Mesenchymal stem cell (in vitro differentiated cells and primary cell): ENCODE measurements at regions not wholly inside any gene's neighbourhood (a gene's known extent, or its start where the extent isn't known, plus 50 kb on each side); places are given as distances from the start of the nearest gene placed in this dataset.
A peak's percentile ranks its signal among the peaks of the same experiment; 100 is the strongest.

ENCODE experiments used
- DNase-seq: peaks from one replicate; pipeline ENCODE4 v3.0.0-alpha.2; 2013
- H2AFZ ChIP-seq: one replicate; pipeline ENCODE4 v1.6.1; 2013; ENCODE audit warnings: low read depth, mild to moderate bottlenecking, control low read depth, inconsistent platforms, low read length, moderate library complexity
- H2AK5ac ChIP-seq: 2 replicates; pipeline ENCODE4 v1.6.1; 2013; ENCODE audit warnings: low read length, moderate library complexity, mild to moderate bottlenecking, inconsistent platforms; ENCODE audit not compliant: severe bottlenecking
- H2BK120ac ChIP-seq: one replicate; pipeline ENCODE4 v1.6.1; 2013; ENCODE audit warnings: low read depth, mild to moderate bottlenecking, inconsistent platforms, low read length, moderate library complexity
- H2BK12ac ChIP-seq, 2 experiments: one replicate each; pipeline ENCODE4 v1.6.1; 2013; ENCODE audit warnings: inconsistent platforms in 2 of 2, low read length in 2 of 2, mild to moderate bottlenecking in 2 of 2, moderate library complexity in 2 of 2, control low read depth in 1 of 2
- H2BK15ac ChIP-seq: one replicate; pipeline ENCODE4 v1.6.1; 2013; ENCODE audit warnings: mild to moderate bottlenecking, low read depth, inconsistent platforms; ENCODE audit not compliant: poor library complexity, severe bottlenecking
- H2BK5ac ChIP-seq: 2 replicates; pipeline ENCODE4 v1.6.1; 2013; ENCODE audit warnings: low read depth, mild to moderate bottlenecking, low read length, control low read depth, inconsistent platforms; ENCODE audit not compliant: poor library complexity, severe bottlenecking
- H3K14ac ChIP-seq, 2 experiments: one replicate each; pipeline ENCODE4 v1.6.1; 2013; ENCODE audit warnings: inconsistent platforms in 2 of 2, low read length in 2 of 2, control low read depth in 1 of 2, mild to moderate bottlenecking in 1 of 2, moderate library complexity in 1 of 2
- H3K18ac ChIP-seq, 2 experiments: one replicate each; pipeline ENCODE4 v1.6.1; 2013; ENCODE audit warnings: inconsistent platforms in 2 of 2, low read length in 2 of 2, control low read depth in 1 of 2, low read depth in 1 of 2, mild to moderate bottlenecking in 1 of 2
- H3K23ac ChIP-seq, 2 experiments: one replicate each; pipeline ENCODE4 v1.6.1; 2013; ENCODE audit warnings: inconsistent platforms in 2 of 2, low read length in 2 of 2, mild to moderate bottlenecking in 2 of 2, moderate library complexity in 2 of 2, control low read depth in 1 of 2
- H3K27ac ChIP-seq: 2 replicates; pipeline ENCODE4 v1.5.1; 2013; ENCODE audit warnings: mild to moderate bottlenecking, moderate library complexity, low read length, control low read depth, inconsistent platforms; ENCODE audit not compliant: poor library complexity, severe bottlenecking
- H3K27me3 ChIP-seq, 2 experiments: 2 replicates each; pipeline versions ENCODE4 v1.6.1 to v1.7.0; 2013; ENCODE audit warnings: low read length in 2 of 2, mild to moderate bottlenecking in 2 of 2, moderate library complexity in 2 of 2, control low read depth in 1 of 2, inconsistent platforms in 1 of 2; ENCODE audit not compliant: control insufficient read depth in 1 of 2, insufficient read depth in 1 of 2
- H3K36me3 ChIP-seq, 2 experiments: 2 replicates each; pipeline versions ENCODE4 v1.6.1 to v1.7.0; 2013; ENCODE audit warnings: low read length in 2 of 2, control low read depth in 1 of 2, inconsistent platforms in 1 of 2, low read depth in 1 of 2, mild to moderate bottlenecking in 1 of 2; ENCODE audit not compliant: insufficient read depth in 2 of 2, control insufficient read depth in 1 of 2
- H3K4ac ChIP-seq, 2 experiments: one replicate each; pipeline ENCODE4 v1.6.1; 2013; ENCODE audit warnings: inconsistent platforms in 2 of 2, low read length in 2 of 2, mild to moderate bottlenecking in 2 of 2, moderate library complexity in 2 of 2, control low read depth in 1 of 2, low read depth in 1 of 2
- H3K4me1 ChIP-seq: 2 replicates; pipeline ENCODE4 v1.6.1; 2013; ENCODE audit warnings: low read depth, low read length, control low read depth; ENCODE audit not compliant: control insufficient read depth, insufficient read depth
- H3K4me2 ChIP-seq: 2 replicates; pipeline ENCODE4 v1.6.1; 2013; ENCODE audit warnings: low read length, mild to moderate bottlenecking, inconsistent platforms; ENCODE audit not compliant: poor library complexity, severe bottlenecking
- H3K4me3 ChIP-seq, 2 experiments: 2 replicates each; pipeline versions ENCODE4 v1.5.1 to v1.7.0; 2013; ENCODE audit warnings: low read length in 2 of 2, mild to moderate bottlenecking in 2 of 2, control low read depth in 1 of 2, low read depth in 1 of 2; ENCODE audit not compliant: insufficient read depth in 1 of 2
- H3K79me1 ChIP-seq: replicated peaks from 2 replicates; pipeline ENCODE4 v1.6.1; 2013; ENCODE audit warnings: mild to moderate bottlenecking, control low read depth, low read length, inconsistent platforms; ENCODE audit not compliant: poor library complexity, severe bottlenecking
- H3K9ac ChIP-seq: 2 replicates; pipeline ENCODE4 v1.7.0; 2013; ENCODE audit warnings: mild to moderate bottlenecking, low read length, moderate library complexity
- H3K9me3 ChIP-seq: 2 replicates; pipeline ENCODE4 v1.7.0; 2013; ENCODE audit warnings: mild to moderate bottlenecking, low read length; ENCODE audit not compliant: control insufficient read depth
- H4K8ac ChIP-seq: one replicate; pipeline ENCODE4 v1.6.1; 2013; ENCODE audit warnings: inconsistent platforms, mild to moderate bottlenecking, low read length, moderate library complexity
- H4K91ac ChIP-seq: one replicate; pipeline ENCODE4 v1.6.1; 2013; ENCODE audit warnings: mild to moderate bottlenecking, low read length, inconsistent platforms
- WGBS: methylation state at CpG from one replicate; pipeline ENCODE4 v1.1.7; 2013; ENCODE audit warnings: mixed read lengths; 5-methylcytosine and 5-hydroxymethylcytosine counted together

DNA sequence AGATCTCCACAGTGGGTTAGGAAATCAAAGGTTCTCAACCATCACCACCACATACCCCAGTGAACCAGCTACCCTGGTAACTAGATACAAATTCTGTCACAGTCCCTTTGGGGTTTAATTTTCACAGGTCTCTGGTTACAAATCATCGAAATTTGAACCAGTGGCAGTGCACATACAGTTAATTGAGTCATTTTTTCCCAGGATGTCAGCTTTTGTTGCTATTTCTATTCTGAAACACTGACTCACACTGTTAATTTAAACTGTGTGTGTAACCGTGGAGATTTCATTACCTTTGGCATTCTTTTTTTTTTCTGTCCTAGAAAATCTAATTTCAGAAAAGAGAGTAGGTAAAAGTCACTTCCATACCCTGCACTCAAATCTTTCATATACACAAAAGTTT, 511.5 kb downstream of the TOX3 start:
- no peak overlapping the region for H2BK120ac ChIP-seq
- no peaks in the 10 kb centered on the region for H3K9me3 ChIP-seq
- no peak overlapping the region for H3K4me3 ChIP-seq
- no peaks in the 10 kb centered on the region for H3K4me1 ChIP-seq
- H3K4me2 ChIP-seq, result no peak overlapping the region
- peak; percentile 0 for DNase-seq
- no peak overlapping the region for H4K91ac ChIP-seq
- no peaks in the 10 kb centered on the region for H3K36me3 ChIP-seq
- H2AFZ ChIP-seq, result no peak overlapping the region
- H3K79me1 ChIP-seq, result no peaks in the 10 kb centered on the region
- no peak overlapping the region for H2BK5ac ChIP-seq
- H4K8ac ChIP-seq, result no peak overlapping the region
- H3K23ac ChIP-seq, result no peak overlapping the region
- no peak overlapping the region for H2BK12ac ChIP-seq
- 10% methylated on average over 1 of the region's 2 CpGs for WGBS
- no peak overlapping the region for H3K9ac ChIP-seq
- no peaks in the 10 kb centered on the region for H3K27me3 ChIP-seq
- H3K18ac ChIP-seq, result no peak overlapping the region
- H2BK15ac ChIP-seq, result no peak overlapping the region
- no peak overlapping the region for H3K4ac ChIP-seq
- H3K14ac ChIP-seq, result no peak overlapping the region
- H3K27ac ChIP-seq, result no peak overlapping the region
- no peak overlapping the region for H2AK5ac ChIP-seq

DNA sequence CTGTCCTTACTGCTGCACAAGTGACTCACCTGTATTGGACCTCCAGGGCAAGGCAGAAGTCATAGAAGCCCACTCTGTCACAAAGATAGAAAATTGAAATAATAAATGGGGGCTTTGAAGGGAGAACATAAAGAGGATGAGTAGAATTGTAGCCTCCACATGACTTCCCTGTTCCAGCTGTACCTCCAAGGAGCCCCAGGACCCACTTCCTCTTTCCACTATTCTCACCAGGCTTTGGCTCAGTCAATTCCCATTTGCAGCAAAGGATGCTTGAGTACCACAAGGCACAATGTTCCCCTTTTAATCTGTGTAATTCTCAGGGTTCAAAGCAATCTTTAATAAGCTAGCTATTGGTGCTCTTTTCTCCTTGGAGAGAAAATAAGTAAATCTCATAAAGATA, 512.1 kb downstream of the TOX3 start:
- Histone ChIP-seq H2BK15ac (no peak overlapping the region), H2AK5ac (no peak overlapping the region), H2BK120ac (no peak overlapping the region), H3K9me3 (no peaks in the 10 kb centered on the region), H3K14ac (no peak overlapping the region), H3K4me2 (no peak overlapping the region), H3K18ac (no peak overlapping the region), H3K9ac (no peak overlapping the region), H3K23ac (no peak overlapping the region), H4K91ac (no peak overlapping the region), H3K4me1 (no peaks in the 10 kb centered on the region), H2AFZ (no peak overlapping the region), H3K4me3 (no peak overlapping the region), H3K79me1 (no peaks in the 10 kb centered on the region), H3K4ac (no peak overlapping the region), H3K36me3 (no peaks in the 10 kb centered on the region), H3K27me3 (no peaks in the 10 kb centered on the region), H2BK12ac (no peak overlapping the region), H4K8ac (no peak overlapping the region), H3K27ac (no peak overlapping the region), H2BK5ac (no peak overlapping the region)
- DNase-seq, result no peak

DNA sequence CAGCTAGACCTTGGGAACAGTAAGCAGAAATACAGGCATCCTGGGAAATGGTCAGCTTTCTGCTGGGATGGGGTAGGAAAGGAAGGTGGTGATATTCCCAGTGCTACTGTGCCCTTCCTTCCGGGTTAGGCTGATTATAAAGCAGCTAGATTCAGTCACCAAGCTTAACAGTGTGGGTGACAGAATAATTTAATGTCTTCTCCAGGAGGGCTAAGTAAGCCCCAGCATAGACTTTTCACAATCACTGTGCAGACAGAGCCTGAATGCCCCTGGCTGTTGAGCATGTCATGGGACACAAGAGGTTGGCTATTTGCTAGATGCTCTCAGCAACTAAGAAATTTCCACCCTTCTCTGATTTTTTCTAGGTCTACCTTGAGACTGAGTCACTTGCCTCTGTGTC, 513.0 kb downstream of the TOX3 start:
- Histone ChIP-seq H2BK15ac (no peak overlapping the region), H3K27ac (no peak overlapping the region), H3K79me1 (no peaks in the 10 kb centered on the region), H2BK120ac (no peak overlapping the region), H3K4me1 (no peaks in the 10 kb centered on the region), H2AFZ (no peak overlapping the region), H4K91ac (no peak overlapping the region), H3K18ac (no peak overlapping the region), H2BK5ac (no peak overlapping the region), H3K14ac (no peak overlapping the region), H3K9me3 (no peaks in the 10 kb centered on the region), H3K4me3 (no peak overlapping the region), H3K4me2 (no peak overlapping the region), H4K8ac (no peak overlapping the region), H2AK5ac (no peak overlapping the region), H3K23ac (no peak overlapping the region), H2BK12ac (no peak overlapping the region), H3K27me3 (no peaks in the 10 kb centered on the region), H3K9ac (no peak overlapping the region), H3K4ac (no peak overlapping the region), H3K36me3 (no peaks in the 10 kb centered on the region)
- no peak for DNase-seq
- WGBS, result 57% methylated on average over 1 of the region's 1 CpG

DNA sequence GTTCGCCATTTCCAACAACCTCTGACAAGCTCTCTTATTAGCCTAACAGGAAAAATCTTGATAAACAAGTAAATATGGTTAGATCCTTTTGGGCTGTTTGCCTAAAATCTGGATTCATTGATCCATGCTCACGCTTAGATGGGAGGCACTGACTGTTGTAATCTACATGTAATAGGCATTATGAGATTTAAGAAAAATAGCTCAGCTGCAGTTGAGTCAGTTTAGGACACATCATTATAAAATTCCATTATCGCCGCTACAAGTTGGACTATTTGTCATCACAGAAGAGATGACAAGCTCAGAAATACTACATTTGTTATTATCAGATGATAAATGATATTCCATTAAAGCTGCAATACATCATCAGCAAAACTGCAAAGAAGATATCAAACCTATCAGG, 524.0 kb downstream of the TOX3 start:
- no peaks in the 10 kb centered on the region for H3K36me3 ChIP-seq
- no peak overlapping the region for H3K27ac ChIP-seq
- no peak overlapping the region for H3K23ac ChIP-seq
- H2BK120ac ChIP-seq, result no peak overlapping the region
- no peak overlapping the region for H3K4me3 ChIP-seq
- H3K4ac ChIP-seq, result no peak overlapping the region
- no peak overlapping the region for H2AFZ ChIP-seq
- H2BK12ac ChIP-seq, result no peak overlapping the region
- H4K8ac ChIP-seq, result no peak overlapping the region
- H2AK5ac ChIP-seq, result no peak overlapping the region
- no peak overlapping the region for H2BK15ac ChIP-seq
- no peaks in the 10 kb centered on the region for H3K9me3 ChIP-seq
- H3K9ac ChIP-seq, result no peak overlapping the region
- no peak overlapping the region for H4K91ac ChIP-seq
- H2BK5ac ChIP-seq, result no peak overlapping the region
- no peaks in the 10 kb centered on the region for H3K79me1 ChIP-seq
- no peaks in the 10 kb centered on the region for H3K4me1 ChIP-seq
- no peak for DNase-seq
- H3K4me2 ChIP-seq, result no peak overlapping the region
- 81% methylated on average over 3 of the region's 4 CpGs for WGBS
- H3K27me3 ChIP-seq, result no peaks in the 10 kb centered on the region
- no peak overlapping the region for H3K14ac ChIP-seq
- H3K18ac ChIP-seq, result no peak overlapping the region
